ENCODE measurements at regions not wholly inside any gene's neighbourhood (a gene's known extent, or its start where the extent isn't known, plus 50 kb on each side); places are given as distances from the start of the nearest gene placed in this dataset.

GRCh38 chr16:47986031-47986430 lies 169.8 kb downstream of the ABCC12 start:
- TF ChIP-seq PPARA (CRISPR knock-in tag; IDR thresholded peaks at IDR 0.05; ENCODE audit: borderline replicate concordance) = no peak
- no peak for TF ChIP-seq ESRRG (CRISPR knock-in tag; IDR thresholded peaks at IDR 0.05)
- no peak for TF ChIP-seq OSR1 (CRISPR knock-in tag; IDR thresholded peaks at IDR 0.05)
- TF ChIP-seq SNAI2 (CRISPR knock-in tag; IDR thresholded peaks at IDR 0.05) = no peak
- no peak for TF ChIP-seq ARNTL (CRISPR knock-in tag; IDR thresholded peaks at IDR 0.05; ENCODE audit: borderline replicate concordance, low read depth)
- TF ChIP-seq TOX (CRISPR knock-in tag; IDR thresholded peaks at IDR 0.05; ENCODE audit: borderline replicate concordance) = no peak
- TF ChIP-seq BACH2 (CRISPR knock-in tag; IDR thresholded peaks at IDR 0.05; ENCODE audit: borderline replicate concordance) = no peak
- no peak for TF ChIP-seq PATZ1 (CRISPR knock-in tag; IDR thresholded peaks at IDR 0.05; ENCODE audit: borderline replicate concordance)
- no peak for TF ChIP-seq POU6F1 (CRISPR knock-in tag; IDR thresholded peaks at IDR 0.05; ENCODE audit: borderline replicate concordance, low read depth)
- TF ChIP-seq RARB (CRISPR knock-in tag; IDR thresholded peaks at IDR 0.05) = no peak
- no peak for TF ChIP-seq TCF4 (CRISPR knock-in tag; IDR thresholded peaks at IDR 0.05; ENCODE audit: borderline replicate concordance)
- TF ChIP-seq ZNF70 (CRISPR knock-in tag; IDR thresholded peaks at IDR 0.05) = no peak
- TF ChIP-seq ISL1 (CRISPR knock-in tag; IDR thresholded peaks at IDR 0.05) = no peak

Data from SK-N-SH treated with all-trans-retinoic acid at 6 μM for 48 hours (cell line).